ENCODE measurements at regions not wholly inside any gene's neighbourhood (a gene's known extent, or its start where the extent isn't known, plus 50 kb on each side); places are given as distances from the start of the nearest gene placed in this dataset.

GRCh38 chr4:56757821-56758411 lies 63.6 kb downstream of the SPINK2 start:
- DNase-seq (ENCODE audit: low spot score), result peak; percentile 11

- DNase-seq (ENCODE audit: low spot score), result no peak
Observed at GRCh38 chr4:56757261-56757746, 64.2 kb downstream of the SPINK2 start.

GRCh38 chr4:56755901-56756300 lies 65.6 kb downstream of the SPINK2 start:
- DNase-seq (ENCODE audit: low spot score), result no peak

GRCh38 chr4:56752985-56753384 lies 68.5 kb downstream of the SPINK2 start:
- no peak for DNase-seq (ENCODE audit: low spot score)

GRCh38 chr4:56750231-56750630 lies 69.1 kb upstream of the HOPX start:
- DNase-seq (ENCODE audit: low spot score), result no peak

GRCh38 chr4:56748271-56748670 lies 67.2 kb upstream of the HOPX start:
- DNase-seq (ENCODE audit: low spot score), result no peak

GRCh38 chr4:56746639-56747038 lies 65.5 kb upstream of the HOPX start:
- DNase-seq (ENCODE audit: low spot score), result no peak

- no peak for DNase-seq (ENCODE audit: low spot score)
Observed at GRCh38 chr4:56745042-56745441, 63.9 kb upstream of the HOPX start.

- DNase-seq (ENCODE audit: low spot score), result no peak
Observed at GRCh38 chr4:56744030-56744429, 62.9 kb upstream of the HOPX start.

GRCh38 chr4:56743550-56743949 lies 62.5 kb upstream of the HOPX start:
- no peak for DNase-seq (ENCODE audit: low spot score)

- no peak for DNase-seq (ENCODE audit: low spot score)
Observed at GRCh38 chr4:56742080-56742871, 61.2 kb upstream of the HOPX start.

- no peak for DNase-seq (ENCODE audit: low spot score)
Observed at GRCh38 chr4:56741595-56741994, 60.5 kb upstream of the HOPX start.

- no peak for DNase-seq (ENCODE audit: low spot score)
Observed at GRCh38 chr4:56739066-56739777, 58.1 kb upstream of the HOPX start.

GRCh38 chr4:56737666-56738065 lies 56.6 kb upstream of the HOPX start:
- no peak for DNase-seq (ENCODE audit: low spot score)

- DNase-seq (ENCODE audit: low spot score), result no peak
Observed at GRCh38 chr4:56733352-56733751, 52.3 kb upstream of the HOPX start.

GRCh38 chr4:56732301-56732700 lies 51.2 kb upstream of the HOPX start:
- no peak for DNase-seq (ENCODE audit: low spot score)

GRCh38 chr4:56731857-56732256 lies 50.8 kb upstream of the HOPX start:
- DNase-seq (ENCODE audit: low spot score), result no peak

Data from globus pallidus (tissue), 1 donor.